Psoas muscle (tissue), 7 donors: ENCODE measurements at regions not wholly inside any gene's neighbourhood (a gene's known extent, or its start where the extent isn't known, plus 50 kb on each side); places are given as distances from the start of the nearest gene placed in this dataset.
"Not testable (repeated sequence)": the region's sequence is repeated elsewhere in the genome, so short reads cannot be mapped to it uniquely, and the experiment has no call there.

Experiments
- ATAC-seq, 4 donors: fragments of 200-7000 bp; cut with Tn5 transposase; one replicate each; pipeline ENCODE4 v1.9.1; 2020; ENCODE audit warnings: moderate library complexity in 3 of 4, mild to moderate bottlenecking in 2 of 4
- DNase-seq, 2 donors: peaks; one replicate each; pipeline ENCODE4 v3.0.0-alpha.2; 2020
- H3K27ac ChIP-seq: fragments of 200-600 bp; one replicate; pipeline ENCODE4 v1.8.0; 2022
- H3K27me3 ChIP-seq, 3 donors: fragments of 200-600 bp in 1 of 3; one replicate each; pipeline versions ENCODE4 v1.6.1 to v1.8.0; 2013 to 2022; ENCODE audit warnings: low read length in 2 of 3, mild to moderate bottlenecking in 2 of 3, moderate library complexity in 1 of 3; ENCODE audit not compliant: insufficient read depth in 3 of 3
- H3K36me3 ChIP-seq, 2 donors: fragments of 200-600 bp in 1 of 2; one replicate each; pipeline versions ENCODE4 v1.6.1 to v1.8.0; 2013 to 2022; ENCODE audit warnings: low read depth in 1 of 2, mild to moderate bottlenecking in 1 of 2, moderate library complexity in 1 of 2; ENCODE audit not compliant: insufficient read depth in 1 of 2
- H3K4me1 ChIP-seq: fragments of 200-600 bp; one replicate; pipeline ENCODE4 v1.8.0; 2022
- H3K4me3 ChIP-seq: fragments of 200-600 bp; one replicate; pipeline ENCODE4 v1.8.0; 2022; ENCODE audit warnings: mild to moderate bottlenecking
- H3K9me3 ChIP-seq: fragments of 200-600 bp; one replicate; pipeline ENCODE4 v1.8.0; 2022
- WGBS, 3 donors: extraction: QIAGEN DNeasy Blood & Tissue Kit; methylation state at CpG; one replicate each; pipeline versions ENCODE4 v1.1.6 to v1.1.7; 2013; 5-methylcytosine and 5-hydroxymethylcytosine counted together
- intact Hi-C, 2 donors: fragments of 100-400 bp; cut with DNase I; formaldehyde crosslinking; loops; one replicate each; pipeline versions ENCODE4 v1.11.0 to v1.14.2; 2022
- TF ChIP-seq, protein P1 (sequence below): fragments of 200-600 bp; IDR thresholded peaks from one replicate; pipeline ENCODE4 v1.8.0; 2022; ENCODE audit warnings: antibody characterized with exemption
- donor health status: healthy with polysubstance abuse.
- donor health status: DM: no; HTN: no; CAD: no; lungs with moderate emphysema.
- donor health status: Bipolar disorder and iron deficiency.
- donor health status: healthy.
- donor health status: DM: yes; HTN: yes; CAD: no.
- donor health status: DM: no; HTN: no; CAD: no.
- donor health status: DM: yes; HTN: yes; CAD: no.

DNA sequence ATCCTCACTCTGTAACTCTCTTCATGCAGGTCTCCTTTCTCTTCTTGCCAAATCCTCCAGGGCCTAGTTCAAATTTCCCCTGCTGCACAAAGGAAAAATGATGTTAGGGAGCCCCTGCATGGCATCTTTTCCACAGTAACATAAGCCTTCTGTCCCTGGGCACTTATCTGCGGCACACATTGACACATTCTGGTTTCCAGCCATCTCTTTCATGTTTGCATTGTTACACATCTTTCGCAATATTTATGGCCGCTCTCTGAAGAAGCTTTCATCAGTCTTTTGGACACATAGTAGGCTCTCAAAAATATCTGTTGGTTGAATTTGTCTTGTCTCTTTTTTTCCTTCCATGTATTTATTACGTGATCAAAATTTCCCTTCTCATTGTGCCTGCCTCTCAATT is 1806.1 kb upstream of the PIK3C3 start:
- DNase-seq (no peak), ATAC-seq (no peak)
- WGBS, 3 donors, result 82 to 85% (median 83%) methylated on average over 4 of the region's 4 CpGs
- TF ChIP-seq, protein P1, sequence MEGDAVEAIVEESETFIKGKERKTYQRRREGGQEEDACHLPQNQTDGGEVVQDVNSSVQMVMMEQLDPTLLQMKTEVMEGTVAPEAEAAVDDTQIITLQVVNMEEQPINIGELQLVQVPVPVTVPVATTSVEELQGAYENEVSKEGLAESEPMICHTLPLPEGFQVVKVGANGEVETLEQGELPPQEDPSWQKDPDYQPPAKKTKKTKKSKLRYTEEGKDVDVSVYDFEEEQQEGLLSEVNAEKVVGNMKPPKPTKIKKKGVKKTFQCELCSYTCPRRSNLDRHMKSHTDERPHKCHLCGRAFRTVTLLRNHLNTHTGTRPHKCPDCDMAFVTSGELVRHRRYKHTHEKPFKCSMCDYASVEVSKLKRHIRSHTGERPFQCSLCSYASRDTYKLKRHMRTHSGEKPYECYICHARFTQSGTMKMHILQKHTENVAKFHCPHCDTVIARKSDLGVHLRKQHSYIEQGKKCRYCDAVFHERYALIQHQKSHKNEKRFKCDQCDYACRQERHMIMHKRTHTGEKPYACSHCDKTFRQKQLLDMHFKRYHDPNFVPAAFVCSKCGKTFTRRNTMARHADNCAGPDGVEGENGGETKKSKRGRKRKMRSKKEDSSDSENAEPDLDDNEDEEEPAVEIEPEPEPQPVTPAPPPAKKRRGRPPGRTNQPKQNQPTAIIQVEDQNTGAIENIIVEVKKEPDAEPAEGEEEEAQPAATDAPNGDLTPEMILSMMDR, result no peak
- Histone ChIP-seq H3K27ac (no peak overlapping the region), H3K4me3 (no peak overlapping the region), H3K4me1 (no peaks in the 10 kb centered on the region), H3K27me3 (no peaks in the 10 kb centered on the region), H3K9me3 (no peaks in the 10 kb centered on the region), H3K36me3 (no peaks in the 10 kb centered on the region)
- intact Hi-C loops, result no loop called here

DNA sequence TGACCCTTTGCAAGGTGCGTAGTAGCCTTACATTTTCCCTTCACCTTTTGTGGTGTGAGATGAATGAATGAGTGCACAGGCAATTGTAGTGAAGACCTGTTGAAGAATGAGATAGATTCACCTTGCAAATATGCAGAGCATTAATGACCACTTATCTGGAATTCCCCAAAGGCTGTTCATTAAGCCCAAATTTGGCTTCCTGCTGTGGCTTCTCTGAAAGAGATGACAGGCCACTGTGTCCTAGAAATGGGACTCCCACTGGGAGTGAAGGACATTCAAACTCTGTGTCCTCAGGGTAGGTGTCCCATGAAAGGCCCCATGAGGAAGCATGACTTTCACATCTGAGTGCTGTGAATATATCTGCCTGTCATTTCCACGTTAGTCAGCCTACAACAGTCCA is 1821.8 kb upstream of the PIK3C3 start:
- Histone ChIP-seq H3K36me3 (no peaks in the 10 kb centered on the region), H3K9me3 (peaks cover 3% of the 10 kb centered on the region), H3K27ac (no peak overlapping the region), H3K4me1 (no peaks in the 10 kb centered on the region), H3K4me3 (no peak overlapping the region), H3K27me3 (no peaks in the 10 kb centered on the region)
- WGBS, 3 donors, result 71 to 80% (median 80%) methylated on average over 2 of the region's 2 CpGs
- ATAC-seq (no peak), DNase-seq (no peak)
- intact Hi-C loops, result no loop called here
- TF ChIP-seq, protein P1, result no peak

DNA sequence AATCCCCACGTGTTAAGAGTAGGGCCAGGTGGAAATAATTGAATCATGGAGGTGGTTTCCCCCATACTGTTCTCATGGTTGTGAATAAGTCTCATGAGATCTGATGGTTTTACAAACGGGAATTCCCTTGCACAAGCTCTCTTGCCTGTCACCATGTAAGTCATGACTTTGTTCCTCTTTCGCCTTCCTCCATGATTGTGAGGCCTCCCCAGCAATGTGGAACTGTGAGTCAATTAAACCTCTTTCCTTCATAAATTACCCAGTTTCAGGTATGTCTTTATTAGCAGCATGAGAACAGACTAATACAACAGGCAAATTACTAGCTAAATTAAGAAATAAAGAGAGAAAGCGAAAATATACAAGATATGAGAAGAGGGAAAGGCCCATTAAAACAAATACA is 1822.6 kb upstream of the PIK3C3 start:
- H3K4me3 ChIP-seq, DNase-seq, H3K36me3 ChIP-seq, H3K9me3 ChIP-seq, intact Hi-C loops, ATAC-seq, H3K4me1 ChIP-seq, H3K27ac ChIP-seq, H3K27me3 ChIP-seq: not testable (repeated sequence)
- 81 to 86% (median 81%) methylated on average over 4 of the region's 4 CpGs for WGBS, 3 donors

- intact Hi-C loops, result no loop called here
- 62 to 73% (median 63%) methylated on average over 2 of the region's 2 CpGs for WGBS, 3 donors
- TF ChIP-seq, protein P1, result no peak
Measured at GRCh38 chr18:40124107-40124506, 1830.9 kb upstream of the PIK3C3 start.

DNA sequence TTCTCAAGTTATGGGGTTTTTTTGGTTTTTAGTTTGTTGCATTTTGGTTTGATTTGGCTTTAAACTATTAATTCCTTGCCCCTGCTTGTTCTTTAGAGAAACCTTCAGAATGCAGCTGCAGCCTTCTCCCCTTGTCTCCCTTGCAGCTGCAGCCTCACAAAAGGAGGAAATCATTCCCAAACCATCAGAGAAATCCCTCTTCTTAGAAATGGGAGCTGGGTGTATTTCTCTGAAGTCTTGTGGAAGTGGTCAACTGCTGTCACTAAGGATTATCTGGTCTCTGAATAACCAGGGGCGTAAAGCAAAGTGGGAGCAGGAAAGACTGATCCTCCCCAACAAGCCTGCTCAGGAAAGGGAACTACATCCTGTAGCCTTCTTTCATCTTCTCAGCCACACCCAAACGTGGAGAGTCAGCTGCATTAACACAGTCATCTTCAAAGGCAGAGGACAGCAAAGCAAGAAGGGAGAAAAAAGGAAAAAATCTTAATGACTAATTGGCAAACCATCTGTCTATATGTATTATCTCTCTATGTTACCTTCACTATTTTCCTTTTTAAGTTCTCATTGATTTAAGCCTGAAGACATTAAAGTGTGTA is 1834.1 kb upstream of the PIK3C3 start:
- H3K9me3 ChIP-seq, result no peaks in the 10 kb centered on the region
- 18 to 36% (median 21%) methylated on average over 2 of the region's 2 CpGs for WGBS, 3 donors
- no peaks in the 10 kb centered on the region for H3K27me3 ChIP-seq
- intact Hi-C loops, result no loop called here
- no peak for DNase-seq
- ATAC-seq, result no peak
- TF ChIP-seq, protein P1, result no peak
- no peak overlapping the region for H3K4me3 ChIP-seq
- H3K4me1 ChIP-seq, result no peaks in the 10 kb centered on the region
- no peaks in the 10 kb centered on the region for H3K36me3 ChIP-seq
- H3K27ac ChIP-seq, result no peak overlapping the region

More at GRCh38 chr18:40124107-40124506, 1830.9 kb upstream of the PIK3C3 start:
- no peaks in the 10 kb centered on the region for H3K27me3 ChIP-seq
- no peaks in the 10 kb centered on the region for H3K9me3 ChIP-seq
- no peaks in the 10 kb centered on the region for H3K4me1 ChIP-seq
- ATAC-seq, result no peak
- H3K36me3 ChIP-seq, result no peaks in the 10 kb centered on the region
- no peak overlapping the region for H3K27ac ChIP-seq
- DNase-seq, result no peak
- no peak overlapping the region for H3K4me3 ChIP-seq
